ENCODE measurements at regions not wholly inside any gene's neighbourhood (a gene's known extent, or its start where the extent isn't known, plus 50 kb on each side); places are given as distances from the start of the nearest gene placed in this dataset.

- TF ChIP-seq CTCF (IDR thresholded peaks at IDR 0.05): no peak
- TF ChIP-seq EP300 (IDR thresholded peaks at IDR 0.05): no peak
- TF ChIP-seq POLR2A (IDR thresholded peaks at IDR 0.05): no peak
Observed at GRCh38 chr5:124602925-124603650, 143.4 kb downstream of the ZNF608 start.

Measured in stomach (tissue), 4 donors.